ENCODE measurements at regions not wholly inside any gene's neighbourhood (a gene's known extent, or its start where the extent isn't known, plus 50 kb on each side); places are given as distances from the start of the nearest gene placed in this dataset.

DNA sequence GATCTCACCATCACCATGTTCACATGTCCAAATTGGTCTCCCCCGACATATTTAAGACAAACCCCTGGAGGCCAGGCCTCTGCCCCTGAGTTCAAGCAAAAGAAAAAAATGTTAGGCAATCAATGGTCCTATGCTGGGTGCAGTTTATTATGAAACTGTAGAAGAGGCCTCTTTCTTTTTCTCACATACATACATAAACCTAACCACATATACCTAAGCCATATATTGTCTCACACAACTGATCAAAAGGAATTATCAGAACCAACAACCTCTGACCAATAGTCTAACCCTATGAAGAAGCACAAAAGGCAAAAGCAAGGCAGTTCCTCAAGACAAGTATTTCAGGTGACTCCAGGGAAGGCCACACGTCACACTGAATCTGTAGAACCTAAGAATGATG is 49.9 kb downstream of the ILRUN start:
- DNase-seq (ENCODE audit: low read depth, low spot score) (no peak), ATAC-seq (no peak)
- H2AFZ ChIP-seq (ENCODE audit: low read depth, low read length, poor library complexity, severe bottlenecking) = no peak overlapping the region
- no peak overlapping the region for H3K27ac ChIP-seq (ENCODE audit: low read depth, low read length)
- ChIA-PET CTCF (no interaction called here), RAD21 (ENCODE audit: low non-redundant PET in 1 of 2, low total read pairs in 2 of 2, uncharacterized antibody in 2 of 2, unreplicated experiment in 2 of 2) (no interaction called here), POLR2A (no interaction called here)
- no peaks in the 10 kb centered on the region for H3K4me1 ChIP-seq (ENCODE audit: control insufficient read depth in 1 of 2, insufficient read depth in 2 of 2, low read length in 2 of 2)
- TF ChIP-seq POLR2AphosphoS5 (IDR thresholded peaks at IDR 0.05; ENCODE audit: low read depth, low read length) = no peak
- H3K4me3 ChIP-seq (replicated peaks in 1 of 2; ENCODE audit: low read depth in 1 of 2, low read length in 2 of 2) = no peak overlapping the region
- H4K20me1 ChIP-seq (ENCODE audit: insufficient read depth) = 0 out of 2 replicates have a peak, but pooled peaks cover 3% of the 10 kb centered on the region
- H3K9me3 ChIP-seq (ENCODE audit: control insufficient read depth in 1 of 2, insufficient read depth in 1 of 2, low read depth in 1 of 2, low read length in 2 of 2) = no peaks in the 10 kb centered on the region
- no peak overlapping the region for H3K9ac ChIP-seq (ENCODE audit: low read length)
- intact Hi-C loops (cut with micrococcal nuclease) = no loop called here
- BruUV-seq (replicated peaks) = no TSS peak
- no peaks in the 10 kb centered on the region for H3K36me3 ChIP-seq (ENCODE audit: control insufficient read depth in 1 of 2, insufficient read depth in 2 of 2, low read length in 2 of 2)
- H3K27me3 ChIP-seq (ENCODE audit: insufficient read depth, low read length) = no peaks in the 10 kb centered on the region
- peaks cover 46% of the 10 kb centered on the region; the same call in 1 of the 2 replicates for H3K79me2 ChIP-seq (ENCODE audit: insufficient read depth, low read length)
- no peak overlapping the region for H3K4me2 ChIP-seq (ENCODE audit: low read length)
- no peaks in the 10 kb centered on the region for H3K9me2 ChIP-seq (ENCODE audit: insufficient read depth)

DNA sequence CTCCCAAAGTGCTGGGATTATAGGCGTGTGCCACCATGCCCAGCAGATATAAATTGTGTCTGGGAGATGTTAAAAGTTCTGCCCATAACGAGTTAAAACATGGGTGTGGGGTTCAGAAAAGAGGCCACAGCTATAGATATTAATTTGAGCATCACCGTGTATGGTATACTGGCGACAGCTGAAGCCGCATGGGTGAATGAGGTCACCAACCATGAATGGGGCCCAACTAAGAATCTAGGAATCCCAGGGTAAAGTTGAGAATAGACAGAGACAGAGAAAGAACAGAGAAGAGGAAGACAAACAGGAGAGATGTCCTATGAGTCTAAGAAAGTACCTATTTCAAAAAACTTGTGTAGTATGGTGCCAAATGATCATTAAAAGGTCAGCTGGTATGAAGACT is 50.9 kb downstream of the ILRUN start:
- CTCF ChIA-PET = no interaction called here
- no TSS peak for BruUV-seq (replicated peaks)
- no peak for ATAC-seq

More for the DNA sequence above, 50.9 kb downstream of the ILRUN start:
- ChIA-PET RAD21 (ENCODE audit: low non-redundant PET in 1 of 2, low total read pairs in 2 of 2, uncharacterized antibody in 2 of 2, unreplicated experiment in 2 of 2) (no interaction called here), POLR2A (no interaction called here)
- Histone ChIP-seq H3K79me2 (ENCODE audit: insufficient read depth, low read length) (peaks cover 45% of the 10 kb centered on the region), H3K9me3 (ENCODE audit: control insufficient read depth in 1 of 2, insufficient read depth in 1 of 2, low read depth in 1 of 2, low read length in 2 of 2) (no peaks in the 10 kb centered on the region), H3K4me2 (ENCODE audit: low read length) (no peak overlapping the region), H4K20me1 (ENCODE audit: insufficient read depth) (0 out of 2 replicates have a peak, but pooled peaks cover 3% of the 10 kb centered on the region), H3K9ac (ENCODE audit: low read length) (no peak overlapping the region), H3K27ac (ENCODE audit: low read depth, low read length) (no peak overlapping the region), H3K27me3 (ENCODE audit: insufficient read depth, low read length) (no peaks in the 10 kb centered on the region), H2AFZ (ENCODE audit: low read depth, low read length, poor library complexity, severe bottlenecking) (no peak overlapping the region), H3K36me3 (ENCODE audit: control insufficient read depth in 1 of 2, insufficient read depth in 2 of 2, low read length in 2 of 2) (no peaks in the 10 kb centered on the region), H3K4me3 (replicated peaks in 1 of 2; ENCODE audit: low read depth in 1 of 2, low read length in 2 of 2) (no peak overlapping the region), H3K9me2 (ENCODE audit: insufficient read depth) (no peaks in the 10 kb centered on the region), H3K4me1 (ENCODE audit: control insufficient read depth in 1 of 2, insufficient read depth in 2 of 2, low read length in 2 of 2) (no peaks in the 10 kb centered on the region)
- intact Hi-C loops (cut with micrococcal nuclease) = no loop called here
- DNase-seq (ENCODE audit: low read depth, low spot score) = no peak
- TF ChIP-seq, protein P1, sequence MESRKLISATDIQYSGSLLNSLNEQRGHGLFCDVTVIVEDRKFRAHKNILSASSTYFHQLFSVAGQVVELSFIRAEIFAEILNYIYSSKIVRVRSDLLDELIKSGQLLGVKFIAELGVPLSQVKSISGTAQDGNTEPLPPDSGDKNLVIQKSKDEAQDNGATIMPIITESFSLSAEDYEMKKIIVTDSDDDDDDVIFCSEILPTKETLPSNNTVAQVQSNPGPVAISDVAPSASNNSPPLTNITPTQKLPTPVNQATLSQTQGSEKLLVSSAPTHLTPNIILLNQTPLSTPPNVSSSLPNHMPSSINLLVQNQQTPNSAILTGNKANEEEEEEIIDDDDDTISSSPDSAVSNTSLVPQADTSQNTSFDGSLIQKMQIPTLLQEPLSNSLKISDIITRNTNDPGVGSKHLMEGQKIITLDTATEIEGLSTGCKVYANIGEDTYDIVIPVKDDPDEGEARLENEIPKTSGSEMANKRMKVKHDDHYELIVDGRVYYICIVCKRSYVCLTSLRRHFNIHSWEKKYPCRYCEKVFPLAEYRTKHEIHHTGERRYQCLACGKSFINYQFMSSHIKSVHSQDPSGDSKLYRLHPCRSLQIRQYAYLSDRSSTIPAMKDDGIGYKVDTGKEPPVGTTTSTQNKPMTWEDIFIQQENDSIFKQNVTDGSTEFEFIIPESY (IDR thresholded peaks at IDR 0.05; ENCODE audit: extremely low read depth, insufficient replicate concordance, low read length) = no peak
- no peak for TF ChIP-seq TCF7L2 (IDR thresholded peaks at IDR 0.05; ENCODE audit: borderline replicate concordance, extremely low read depth, insufficient read depth, insufficient read length)
- no peak for TF ChIP-seq EZH2 (IDR thresholded peaks at IDR 0.05)
- TF ChIP-seq EGR1 (IDR thresholded peaks at IDR 0.05; ENCODE audit: low read depth) = no peak
- TF ChIP-seq, protein P2, sequence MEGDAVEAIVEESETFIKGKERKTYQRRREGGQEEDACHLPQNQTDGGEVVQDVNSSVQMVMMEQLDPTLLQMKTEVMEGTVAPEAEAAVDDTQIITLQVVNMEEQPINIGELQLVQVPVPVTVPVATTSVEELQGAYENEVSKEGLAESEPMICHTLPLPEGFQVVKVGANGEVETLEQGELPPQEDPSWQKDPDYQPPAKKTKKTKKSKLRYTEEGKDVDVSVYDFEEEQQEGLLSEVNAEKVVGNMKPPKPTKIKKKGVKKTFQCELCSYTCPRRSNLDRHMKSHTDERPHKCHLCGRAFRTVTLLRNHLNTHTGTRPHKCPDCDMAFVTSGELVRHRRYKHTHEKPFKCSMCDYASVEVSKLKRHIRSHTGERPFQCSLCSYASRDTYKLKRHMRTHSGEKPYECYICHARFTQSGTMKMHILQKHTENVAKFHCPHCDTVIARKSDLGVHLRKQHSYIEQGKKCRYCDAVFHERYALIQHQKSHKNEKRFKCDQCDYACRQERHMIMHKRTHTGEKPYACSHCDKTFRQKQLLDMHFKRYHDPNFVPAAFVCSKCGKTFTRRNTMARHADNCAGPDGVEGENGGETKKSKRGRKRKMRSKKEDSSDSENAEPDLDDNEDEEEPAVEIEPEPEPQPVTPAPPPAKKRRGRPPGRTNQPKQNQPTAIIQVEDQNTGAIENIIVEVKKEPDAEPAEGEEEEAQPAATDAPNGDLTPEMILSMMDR (IDR thresholded peaks at IDR 0.05 in 2 of 3, conservative IDR thresholded peaks at IDR 0.05 in 1 of 3; ENCODE audit: borderline replicate concordance in 1 of 3, insufficient read depth in 1 of 3, low read depth in 2 of 3, low read length in 2 of 3) = no peak
- TF ChIP-seq ELF1 (IDR thresholded peaks at IDR 0.05; ENCODE audit: borderline replicate concordance, low read depth) = no peak
- TF ChIP-seq SIN3A (IDR thresholded peaks at IDR 0.05; ENCODE audit: low read depth) = no peak
- no peak for TF ChIP-seq SRF (IDR thresholded peaks at IDR 0.05; ENCODE audit: low read depth)
- TF ChIP-seq RAD21 (IDR thresholded peaks at IDR 0.05; ENCODE audit: low read depth) = no peak

Data from HCT116 (cell line).